GM08714 (cell line): ENCODE measurements at regions not wholly inside any gene's neighbourhood (a gene's known extent, or its start where the extent isn't known, plus 50 kb on each side); places are given as distances from the start of the nearest gene placed in this dataset.

ENCODE experiments used
- H3K4me3 ChIP-seq: fragments of 200-500 bp; sonication (Bioruptor generic); 2 replicates; pipeline ENCODE4 v1.5.1; 2014; ENCODE audit warnings: mild to moderate bottlenecking, low read length, inconsistent platforms
- ZNF274 ChIP-seq: IDR thresholded peaks from 2 replicates; pipeline ENCODE4 v1.6.1; 2012; ENCODE audit warnings: mild to moderate bottlenecking, low read depth, low read length

GRCh38 chr15:47312161-47312560 is 405.1 kb upstream of the SEMA6D start:
- H3K4me3 ChIP-seq = no peak overlapping the region
- TF ChIP-seq ZNF274 = no peak

GRCh38 chr15:47326410-47327333 is 390.6 kb upstream of the SEMA6D start:
- no peak for TF ChIP-seq ZNF274
- H3K4me3 ChIP-seq = no peak overlapping the region

DNA sequence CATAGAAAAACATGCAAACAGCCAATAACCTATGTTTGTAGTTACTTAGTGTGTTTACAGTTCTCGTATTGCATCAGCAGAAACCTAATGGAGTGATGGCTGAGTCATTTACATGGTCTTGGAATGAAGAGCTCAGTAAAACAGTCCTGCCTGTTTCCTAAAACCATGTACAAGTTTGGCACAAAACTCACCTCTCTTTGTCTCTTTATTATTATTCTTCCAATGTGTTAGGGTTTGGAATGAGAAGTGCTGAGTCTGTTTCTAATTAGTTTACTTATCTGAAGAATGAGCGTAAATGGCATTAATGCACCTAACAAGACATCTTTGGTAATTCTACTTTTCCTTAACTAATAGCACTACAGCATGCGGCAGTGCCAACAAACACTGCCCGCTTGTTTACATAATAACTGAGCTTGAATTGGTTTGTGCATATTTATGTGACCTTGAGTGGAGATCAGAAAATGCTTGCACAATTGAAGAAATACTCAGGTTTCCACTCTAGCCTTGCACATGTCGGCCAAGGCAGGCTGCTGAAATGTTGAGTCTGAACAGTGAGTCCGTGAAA is 385.4 kb upstream of the SEMA6D start:
- TF ChIP-seq ZNF274 = no peak
- no peak overlapping the region for H3K4me3 ChIP-seq

- no peak for TF ChIP-seq ZNF274
Measured at GRCh38 chr15:47332481-47332880, 384.8 kb upstream of the SEMA6D start.

DNA sequence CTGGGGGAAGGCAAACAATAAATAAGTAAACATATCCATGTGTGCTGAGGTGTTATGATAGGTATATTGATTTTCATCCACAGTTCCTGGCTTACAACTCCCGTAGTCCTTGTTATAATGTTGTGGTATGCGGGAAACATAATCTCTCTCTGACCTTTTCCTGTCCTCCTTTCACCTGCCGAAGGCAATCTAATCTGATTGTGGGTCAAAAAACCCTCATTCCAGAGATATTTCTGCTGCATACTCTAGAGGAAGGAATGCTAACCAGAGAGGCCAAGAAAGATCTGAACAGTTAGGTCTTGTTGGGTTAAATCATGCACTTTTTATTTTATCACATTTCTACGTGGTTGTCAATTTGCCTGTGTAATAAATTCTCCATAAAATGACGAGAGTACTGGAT is 383.6 kb upstream of the SEMA6D start:
- no peak overlapping the region for H3K4me3 ChIP-seq
- TF ChIP-seq ZNF274 = no peak

More at GRCh38 chr15:47332481-47332880, 384.8 kb upstream of the SEMA6D start:
- no peak overlapping the region for H3K4me3 ChIP-seq

DNA sequence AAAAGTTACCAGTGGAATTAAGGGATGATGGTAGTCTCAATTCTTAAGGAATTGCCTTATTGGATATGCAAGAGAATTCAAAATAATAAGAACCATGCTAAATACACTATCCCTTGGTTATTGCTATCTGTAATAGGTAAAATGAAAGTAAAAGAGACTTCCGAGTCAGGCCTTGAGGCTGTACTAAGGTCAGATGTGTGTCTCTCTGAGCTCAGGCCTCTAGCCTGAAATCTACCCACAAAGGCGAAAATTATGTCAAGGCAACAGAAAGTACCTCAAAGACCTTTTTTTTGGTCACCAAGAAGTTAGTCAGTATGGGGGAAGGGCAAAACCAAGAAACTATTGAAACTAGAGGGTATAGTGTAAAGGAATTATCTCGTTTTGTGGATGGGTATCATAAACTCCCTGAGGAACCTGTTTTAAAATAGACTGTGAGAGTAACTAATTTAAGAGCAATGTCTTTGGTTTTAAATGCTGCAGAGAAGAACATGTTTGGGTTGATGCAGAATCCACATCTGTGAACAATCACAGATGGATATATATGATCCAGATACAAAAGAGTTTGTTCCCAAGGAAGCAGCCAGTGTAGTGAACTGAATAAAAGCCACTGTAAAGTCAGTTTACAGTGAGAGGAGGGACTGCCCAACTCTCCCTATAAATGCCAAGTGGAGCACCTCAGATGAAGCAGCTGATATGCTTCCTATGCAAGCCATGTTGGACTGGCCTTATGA is 382.3 kb upstream of the SEMA6D start:
- no peak overlapping the region for H3K4me3 ChIP-seq
- no peak for TF ChIP-seq ZNF274

GRCh38 chr15:47337106-47337505 is 380.2 kb upstream of the SEMA6D start:
- TF ChIP-seq ZNF274 = no peak
- H3K4me3 ChIP-seq = no peak overlapping the region

DNA sequence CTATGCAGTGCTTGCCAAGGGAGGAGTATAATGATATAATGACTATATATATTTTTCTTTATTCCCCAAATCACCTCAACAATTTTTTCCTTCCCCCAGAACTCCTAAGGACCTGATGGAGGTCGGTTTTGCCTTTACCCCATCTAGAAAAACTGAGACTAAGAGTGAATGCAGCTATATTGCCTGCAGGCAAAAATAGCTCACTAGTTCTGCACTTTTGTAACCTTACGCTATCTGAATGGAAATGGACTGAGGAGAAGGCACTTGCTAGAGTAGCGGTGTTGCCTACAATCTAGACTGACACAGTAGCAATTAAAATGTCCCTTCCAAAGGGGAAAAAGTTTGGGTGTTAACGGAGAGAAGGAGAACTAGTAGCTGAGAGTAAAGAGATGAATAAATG is 379.5 kb upstream of the SEMA6D start:
- H3K4me3 ChIP-seq = no peak overlapping the region
- TF ChIP-seq ZNF274 = no peak

DNA sequence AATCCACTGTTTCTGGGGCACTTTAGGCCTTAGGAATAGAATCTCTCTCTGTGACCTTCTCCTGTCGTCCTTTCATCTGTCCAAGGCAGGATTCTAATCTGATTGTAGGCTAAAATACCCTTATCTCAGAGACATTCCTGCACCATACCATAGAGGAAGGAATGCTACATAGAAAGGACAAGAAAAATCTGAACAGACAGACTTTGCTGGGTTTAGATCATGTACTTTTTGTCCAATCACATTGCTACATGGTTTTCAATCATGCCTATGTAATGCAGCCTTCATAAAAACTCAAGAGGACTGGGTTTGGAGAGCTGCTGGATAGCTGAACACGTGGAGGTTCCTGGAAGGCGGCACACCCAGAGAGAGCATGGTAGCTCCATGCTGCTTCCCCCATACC is 378.5 kb upstream of the SEMA6D start:
- H3K4me3 ChIP-seq = no peak overlapping the region
- no peak for TF ChIP-seq ZNF274

- TF ChIP-seq ZNF274 = no peak
- no peak overlapping the region for H3K4me3 ChIP-seq
Measured at GRCh38 chr15:47339800-47340570, 377.3 kb upstream of the SEMA6D start.

GRCh38 chr15:47340571-47340920 is 376.8 kb upstream of the SEMA6D start:
- no peak overlapping the region for H3K4me3 ChIP-seq
- no peak for TF ChIP-seq ZNF274

- no peak overlapping the region for H3K4me3 ChIP-seq
- TF ChIP-seq ZNF274 = no peak
Measured at GRCh38 chr15:47349179-47349578, 368.1 kb upstream of the SEMA6D start.

DNA sequence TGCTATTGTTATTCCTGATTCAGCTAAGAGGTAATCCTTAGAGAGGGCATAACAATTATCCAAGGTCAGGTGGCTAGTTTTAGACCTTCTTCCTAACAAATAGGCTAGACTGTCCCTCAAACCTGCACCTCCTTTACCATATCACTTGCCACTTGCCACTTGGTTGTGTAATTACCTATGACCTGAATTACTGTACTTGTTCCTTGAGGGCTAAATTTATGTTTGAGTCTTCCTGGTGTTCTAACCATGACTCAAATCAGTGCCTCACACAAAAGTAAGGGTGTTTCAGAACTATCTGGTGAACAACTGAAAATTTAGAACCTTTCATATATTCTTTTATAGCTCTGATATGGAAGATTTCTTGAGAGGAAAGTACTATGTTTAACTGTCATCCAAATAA is 365.8 kb upstream of the SEMA6D start:
- H3K4me3 ChIP-seq = no peak overlapping the region
- no peak for TF ChIP-seq ZNF274

DNA sequence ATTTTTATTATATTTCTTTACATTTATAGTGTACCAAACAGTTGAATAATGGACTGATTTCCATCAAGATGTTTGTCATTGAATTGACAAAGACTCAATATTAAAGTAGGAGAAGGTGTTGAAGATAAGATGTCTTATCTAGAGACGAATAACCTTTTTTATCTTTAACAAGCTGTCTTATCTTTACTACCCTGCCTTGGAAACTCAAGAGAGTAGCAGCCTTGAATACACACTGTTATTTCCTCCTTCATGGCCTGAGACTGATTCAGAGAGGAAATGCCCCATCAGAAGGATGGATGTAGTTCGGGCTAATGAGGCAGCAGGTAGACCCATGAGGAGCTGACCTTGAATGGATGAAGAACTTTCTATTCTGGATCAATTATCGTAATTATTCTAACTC is 365.1 kb upstream of the SEMA6D start:
- no peak overlapping the region for H3K4me3 ChIP-seq
- TF ChIP-seq ZNF274 = no peak

DNA sequence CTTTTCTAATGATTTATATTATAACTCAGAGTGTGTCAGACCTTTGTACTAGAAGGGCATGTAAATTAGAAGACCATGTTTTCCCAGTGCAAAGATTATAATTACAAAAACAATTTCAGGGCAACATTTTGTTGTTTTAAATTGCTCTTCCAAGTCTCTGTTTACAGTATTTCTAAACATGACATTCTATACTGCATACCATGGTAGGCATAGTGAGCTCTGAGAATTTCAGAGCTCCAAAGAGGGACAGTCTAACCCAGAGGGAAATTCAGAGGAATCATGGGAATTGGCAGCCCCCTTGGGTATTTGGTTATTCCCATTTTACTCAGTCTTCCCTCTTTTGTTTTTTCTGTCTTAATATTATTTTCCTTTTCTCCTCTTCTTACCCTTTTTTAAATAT is 361.5 kb upstream of the SEMA6D start:
- TF ChIP-seq ZNF274 = no peak

More for the DNA sequence above, 361.5 kb upstream of the SEMA6D start:
- H3K4me3 ChIP-seq = no peak overlapping the region
